Astrocyte (in vitro differentiated cells and primary cell): ENCODE measurements at regions not wholly inside any gene's neighbourhood (a gene's known extent, or its start where the extent isn't known, plus 50 kb on each side); places are given as distances from the start of the nearest gene placed in this dataset.

Experiments
- DNase-seq: peaks from one replicate; pipeline ENCODE4 v3.0.0-alpha.2; 2010; ENCODE audit warnings: low read depth
- FAIRE-seq: peaks from 2 replicates; lab custom pipeline; 2011; peaks lifted over from hg19 to GRCh38; lab: Jason Lieb, UNC
- H2AFZ ChIP-seq: 2 replicates; pipeline ENCODE4 v1.6.0; 2012; ENCODE audit warnings: low read depth, low read length, inconsistent platforms
- H3K27ac ChIP-seq: 2 replicates; pipeline ENCODE4 v1.5.1; 2011; ENCODE audit warnings: low read depth, low read length, inconsistent platforms
- H3K27me3 ChIP-seq: 2 replicates; pipeline ENCODE4 v1.6.0; 2011; ENCODE audit warnings: low read length, inconsistent platforms; ENCODE audit not compliant: insufficient read depth
- H3K36me3 ChIP-seq: 2 replicates; pipeline ENCODE4 v1.5.1; 2011; ENCODE audit warnings: low read length, inconsistent platforms; ENCODE audit not compliant: insufficient read depth
- H3K4me1 ChIP-seq: 2 replicates; pipeline ENCODE4 v1.5.1; 2011; ENCODE audit warnings: low read length, inconsistent platforms; ENCODE audit not compliant: insufficient read depth
- H3K4me2 ChIP-seq: 2 replicates; pipeline ENCODE4 v1.6.0; 2012; ENCODE audit warnings: low read length, inconsistent platforms
- H3K4me3 ChIP-seq: 2 replicates; pipeline ENCODE4 v1.5.1; 2011; ENCODE audit warnings: low read depth, mild to moderate bottlenecking, low read length, inconsistent platforms; ENCODE audit not compliant: insufficient read depth
- H3K79me2 ChIP-seq: 2 replicates; pipeline ENCODE4 v1.6.0; 2012; ENCODE audit warnings: mild to moderate bottlenecking, low read length, inconsistent platforms; ENCODE audit not compliant: insufficient read depth
- H3K9ac ChIP-seq: 2 replicates; pipeline ENCODE4 v1.6.0; 2012; ENCODE audit warnings: mild to moderate bottlenecking, low read length, inconsistent platforms
- H3K9me3 ChIP-seq: 2 replicates; pipeline ENCODE4 v1.5.1; 2012; ENCODE audit warnings: low read depth, mild to moderate bottlenecking, low read length, inconsistent platforms; ENCODE audit not compliant: insufficient read depth
- H4K20me1 ChIP-seq: 2 replicates; pipeline ENCODE4 v1.6.0; 2012; ENCODE audit warnings: low read length, inconsistent platforms; ENCODE audit not compliant: insufficient read depth
- H3K27ac Mint-ChIP-seq: one replicate; pipeline ENCODE4 v1.8.0; 2021; ENCODE audit warnings: mild to moderate bottlenecking, mixed read lengths; ENCODE audit not compliant: unreplicated experiment
- H3K27me3 Mint-ChIP-seq: one replicate; pipeline ENCODE4 v1.8.0; 2021; ENCODE audit warnings: low read depth, mixed read lengths; ENCODE audit not compliant: unreplicated experiment
- H3K36me3 Mint-ChIP-seq: one replicate; pipeline ENCODE4 v1.8.0; 2021; ENCODE audit warnings: low read depth, mixed read lengths; ENCODE audit not compliant: unreplicated experiment
- H3K4me1 Mint-ChIP-seq: one replicate; pipeline ENCODE4 v1.8.0; 2021; ENCODE audit warnings: low read depth, mixed read lengths; ENCODE audit not compliant: unreplicated experiment
- H3K4me3 Mint-ChIP-seq: one replicate; pipeline ENCODE4 v1.8.0; 2021; ENCODE audit warnings: mild to moderate bottlenecking, moderate library complexity, mixed read lengths; ENCODE audit not compliant: unreplicated experiment
- H3K9me3 Mint-ChIP-seq: one replicate; pipeline ENCODE4 v1.8.0; 2021; ENCODE audit warnings: mild to moderate bottlenecking, mixed read lengths; ENCODE audit not compliant: unreplicated experiment
- CTCF ChIP-seq: IDR thresholded peaks from 2 replicates; pipeline ENCODE4 v1.5.1; 2011; ENCODE audit warnings: low read depth, mild to moderate bottlenecking, inconsistent platforms, low read length, moderate library complexity; ENCODE audit not compliant: insufficient read depth
- EZH2 ChIP-seq: IDR thresholded peaks from 2 replicates; pipeline ENCODE4 v1.6.1; 2012; ENCODE audit warnings: mild to moderate bottlenecking, low read length, inconsistent platforms; ENCODE audit not compliant: insufficient read depth

- no peak overlapping the region for H3K27ac Mint-ChIP-seq
- no peak overlapping the region for H3K4me3 Mint-ChIP-seq
- Histone ChIP-seq H3K36me3 (no peaks in the 10 kb centered on the region), H3K4me2 (no peak overlapping the region), H3K4me3 (no peak overlapping the region), H2AFZ (no peak overlapping the region), H3K9ac (no peak overlapping the region), H4K20me1 (no peaks in the 10 kb centered on the region), H3K4me1 (no peaks in the 10 kb centered on the region), H3K79me2 (no peaks in the 10 kb centered on the region), H3K27ac (no peak overlapping the region), H3K27me3 (no peaks in the 10 kb centered on the region), H3K9me3 (no peaks in the 10 kb centered on the region)
- DNase-seq (no peak), FAIRE-seq (no peak)
- H3K27me3 Mint-ChIP-seq: no peaks in the 10 kb centered on the region
- H3K36me3 Mint-ChIP-seq: no peaks in the 10 kb centered on the region
- H3K9me3 Mint-ChIP-seq: peaks cover 4% of the 10 kb centered on the region
- no peaks in the 10 kb centered on the region for H3K4me1 Mint-ChIP-seq
- TF ChIP-seq CTCF (no peak), EZH2 (no peak)
Measured at GRCh38 chr1:147463022-147463421, 78.3 kb upstream of the BCL9 start.

GRCh38 chr1:147466543-147466942, 74.8 kb upstream of the BCL9 start:
- Mint-ChIP-seq H3K4me1 (no peaks in the 10 kb centered on the region), H3K4me3 (no peak overlapping the region), H3K36me3 (no peaks in the 10 kb centered on the region), H3K27ac (no peak overlapping the region), H3K27me3 (peaks cover 3% of the 10 kb centered on the region), H3K9me3 (peaks cover 4% of the 10 kb centered on the region)
- Histone ChIP-seq H3K27me3 (no peaks in the 10 kb centered on the region), H3K9me3 (no peaks in the 10 kb centered on the region), H3K4me2 (no peak overlapping the region), H3K79me2 (no peaks in the 10 kb centered on the region), H3K36me3 (no peaks in the 10 kb centered on the region), H3K9ac (no peak overlapping the region), H3K27ac (no peak overlapping the region), H3K4me1 (no peaks in the 10 kb centered on the region), H4K20me1 (no peaks in the 10 kb centered on the region), H2AFZ (no peak overlapping the region), H3K4me3 (no peak overlapping the region)
- FAIRE-seq (no peak), DNase-seq (no peak)
- no peak for TF ChIP-seq CTCF
- TF ChIP-seq EZH2: no peak

GRCh38 chr1:147470079-147470478, 71.2 kb upstream of the BCL9 start:
- no peak for FAIRE-seq
- Histone ChIP-seq H3K4me1 (no peaks in the 10 kb centered on the region), H3K27me3 (peaks cover 4% of the 10 kb centered on the region), H3K9me3 (no peaks in the 10 kb centered on the region), H3K9ac (no peak overlapping the region), H3K27ac (no peak overlapping the region), H3K79me2 (no peaks in the 10 kb centered on the region), H3K36me3 (no peaks in the 10 kb centered on the region), H3K4me2 (no peak overlapping the region), H2AFZ (no peak overlapping the region), H3K4me3 (no peak overlapping the region), H4K20me1 (no peaks in the 10 kb centered on the region)
- Mint-ChIP-seq H3K9me3 (peaks cover 3% of the 10 kb centered on the region), H3K27me3 (peaks cover 3% of the 10 kb centered on the region), H3K36me3 (no peaks in the 10 kb centered on the region), H3K27ac (no peak overlapping the region), H3K4me3 (no peak overlapping the region), H3K4me1 (no peaks in the 10 kb centered on the region)
- no peak for DNase-seq
- TF ChIP-seq EZH2 (no peak), CTCF (no peak)
